ENCODE measurements at regions not wholly inside any gene's neighbourhood (a gene's known extent, or its start where the extent isn't known, plus 50 kb on each side); places are given as distances from the start of the nearest gene placed in this dataset.

DNA sequence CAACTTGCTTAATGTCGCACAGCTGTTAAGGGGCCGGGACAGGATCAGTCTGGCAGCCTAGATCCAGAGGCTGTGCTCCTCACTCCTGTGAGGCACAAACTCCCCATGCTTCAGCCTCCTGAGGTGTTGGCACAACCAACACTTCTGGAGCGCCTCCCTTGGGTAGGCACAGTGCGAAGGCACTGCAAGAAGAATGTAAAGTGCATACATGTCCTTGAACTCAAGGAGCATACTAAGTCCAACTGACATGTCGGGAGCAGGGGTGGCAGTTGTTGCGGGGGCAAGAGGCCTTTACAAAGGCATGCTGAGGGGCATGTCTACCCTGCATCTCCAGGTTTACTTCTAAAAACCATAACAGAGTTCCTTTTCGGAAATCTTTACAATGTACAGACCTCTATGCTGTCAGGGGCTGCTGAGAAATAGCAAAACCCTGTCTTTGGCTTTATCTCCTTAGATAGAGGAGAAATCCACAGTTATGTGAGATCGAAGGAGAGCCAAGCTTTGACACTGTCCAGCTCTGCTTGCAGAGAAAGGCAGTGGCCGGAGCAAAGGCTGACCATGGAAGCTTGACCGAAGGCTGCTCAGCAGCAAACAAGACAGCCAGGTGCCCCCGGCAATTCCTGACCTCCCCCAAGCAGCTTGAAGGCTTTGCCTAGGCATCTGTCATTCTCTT is 93.9 kb downstream of the CDC7 start:
- TF ChIP-seq, protein P1, sequence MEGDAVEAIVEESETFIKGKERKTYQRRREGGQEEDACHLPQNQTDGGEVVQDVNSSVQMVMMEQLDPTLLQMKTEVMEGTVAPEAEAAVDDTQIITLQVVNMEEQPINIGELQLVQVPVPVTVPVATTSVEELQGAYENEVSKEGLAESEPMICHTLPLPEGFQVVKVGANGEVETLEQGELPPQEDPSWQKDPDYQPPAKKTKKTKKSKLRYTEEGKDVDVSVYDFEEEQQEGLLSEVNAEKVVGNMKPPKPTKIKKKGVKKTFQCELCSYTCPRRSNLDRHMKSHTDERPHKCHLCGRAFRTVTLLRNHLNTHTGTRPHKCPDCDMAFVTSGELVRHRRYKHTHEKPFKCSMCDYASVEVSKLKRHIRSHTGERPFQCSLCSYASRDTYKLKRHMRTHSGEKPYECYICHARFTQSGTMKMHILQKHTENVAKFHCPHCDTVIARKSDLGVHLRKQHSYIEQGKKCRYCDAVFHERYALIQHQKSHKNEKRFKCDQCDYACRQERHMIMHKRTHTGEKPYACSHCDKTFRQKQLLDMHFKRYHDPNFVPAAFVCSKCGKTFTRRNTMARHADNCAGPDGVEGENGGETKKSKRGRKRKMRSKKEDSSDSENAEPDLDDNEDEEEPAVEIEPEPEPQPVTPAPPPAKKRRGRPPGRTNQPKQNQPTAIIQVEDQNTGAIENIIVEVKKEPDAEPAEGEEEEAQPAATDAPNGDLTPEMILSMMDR (conservative IDR thresholded peaks at IDR 0.05; ENCODE audit: low read depth, low read length), result no peak
- no peak for TF ChIP-seq EZH2 (IDR thresholded peaks at IDR 0.05; ENCODE audit: borderline replicate concordance, low read depth, low read length, poor library complexity, severe bottlenecking)

All from A673 (cell line).